ENCODE measurements at regions not wholly inside any gene's neighbourhood (a gene's known extent, or its start where the extent isn't known, plus 50 kb on each side); places are given as distances from the start of the nearest gene placed in this dataset.

DNA sequence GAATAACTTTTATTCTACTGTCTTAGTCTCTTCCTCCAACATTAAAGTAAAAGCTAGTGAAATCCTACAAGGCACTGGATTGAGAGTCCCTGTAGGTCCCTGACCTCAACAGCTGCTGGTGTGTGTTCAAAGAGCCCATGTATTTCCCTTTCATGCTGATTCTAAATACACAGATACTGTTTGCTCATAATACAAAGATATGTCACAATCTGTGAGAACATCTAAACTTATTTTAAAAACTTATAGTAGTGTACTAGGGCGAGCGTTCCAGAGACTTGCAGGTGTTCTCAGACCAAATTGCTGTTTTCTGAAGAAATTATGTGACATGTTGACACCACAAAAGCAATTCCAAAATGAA, 145.9 kb upstream of the LIPC start:
- Histone ChIP-seq H3K27me3 (no peaks in the 10 kb centered on the region), H3K4me1 (no peaks in the 10 kb centered on the region), H3K27ac (no peak overlapping the region), H3K36me3 (no peaks in the 10 kb centered on the region), H3K9me3 (no peaks in the 10 kb centered on the region), H3K4me3 (no peak overlapping the region)
- TF ChIP-seq POLR2AphosphoS5 (IDR thresholded peaks at IDR 0.05) (no peak), POLR2A (IDR thresholded peaks at IDR 0.05) (no peak), EP300 (IDR thresholded peaks at IDR 0.05) (no peak)
- TF ChIP-seq, protein P1, sequence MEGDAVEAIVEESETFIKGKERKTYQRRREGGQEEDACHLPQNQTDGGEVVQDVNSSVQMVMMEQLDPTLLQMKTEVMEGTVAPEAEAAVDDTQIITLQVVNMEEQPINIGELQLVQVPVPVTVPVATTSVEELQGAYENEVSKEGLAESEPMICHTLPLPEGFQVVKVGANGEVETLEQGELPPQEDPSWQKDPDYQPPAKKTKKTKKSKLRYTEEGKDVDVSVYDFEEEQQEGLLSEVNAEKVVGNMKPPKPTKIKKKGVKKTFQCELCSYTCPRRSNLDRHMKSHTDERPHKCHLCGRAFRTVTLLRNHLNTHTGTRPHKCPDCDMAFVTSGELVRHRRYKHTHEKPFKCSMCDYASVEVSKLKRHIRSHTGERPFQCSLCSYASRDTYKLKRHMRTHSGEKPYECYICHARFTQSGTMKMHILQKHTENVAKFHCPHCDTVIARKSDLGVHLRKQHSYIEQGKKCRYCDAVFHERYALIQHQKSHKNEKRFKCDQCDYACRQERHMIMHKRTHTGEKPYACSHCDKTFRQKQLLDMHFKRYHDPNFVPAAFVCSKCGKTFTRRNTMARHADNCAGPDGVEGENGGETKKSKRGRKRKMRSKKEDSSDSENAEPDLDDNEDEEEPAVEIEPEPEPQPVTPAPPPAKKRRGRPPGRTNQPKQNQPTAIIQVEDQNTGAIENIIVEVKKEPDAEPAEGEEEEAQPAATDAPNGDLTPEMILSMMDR (IDR thresholded peaks at IDR 0.05) = no peak
- DNase-seq = no peak
- 84 to 88% methylated on average over 2 of the region's 2 CpGs for WGBS, 2 donors
- intact Hi-C loops (cut with DNase I) = no loop called here

DNA sequence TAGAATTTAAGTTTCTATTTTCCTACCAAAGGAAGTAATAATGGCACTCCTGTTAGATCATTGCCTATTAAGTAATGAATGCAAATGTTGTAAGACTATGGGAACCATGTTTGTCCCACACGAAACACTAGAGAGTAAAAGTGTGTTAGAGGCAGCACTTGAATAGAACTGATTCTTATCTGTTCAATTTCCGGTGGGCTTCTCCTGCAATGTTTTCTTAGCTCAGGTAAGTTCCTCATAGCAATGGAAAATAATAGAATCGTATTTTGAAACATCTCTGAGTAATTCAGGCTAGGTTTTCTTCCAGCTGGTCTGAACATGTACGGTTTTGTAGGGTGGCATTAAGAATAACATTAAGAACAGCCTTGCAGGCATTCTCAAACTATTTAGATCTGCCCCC, 145.3 kb upstream of the LIPC start:
- 75 to 83% methylated on average over 4 of the region's 4 CpGs for whole genome bisulfite sequencing, 2 donors
- Histone ChIP-seq H3K36me3 (no peaks in the 10 kb centered on the region), H3K4me3 (no peak overlapping the region), H3K27me3 (no peaks in the 10 kb centered on the region), H3K4me1 (no peaks in the 10 kb centered on the region), H3K27ac (no peak overlapping the region), H3K9me3 (no peaks in the 10 kb centered on the region)
- TF ChIP-seq POLR2A (IDR thresholded peaks at IDR 0.05) (no peak), EP300 (IDR thresholded peaks at IDR 0.05) (no peak), POLR2AphosphoS5 (IDR thresholded peaks at IDR 0.05) (no peak)
- TF ChIP-seq, protein P1 (IDR thresholded peaks at IDR 0.05) = no peak
- no peak for DNase-seq
- intact Hi-C loops (cut with DNase I) = no loop called here

DNA sequence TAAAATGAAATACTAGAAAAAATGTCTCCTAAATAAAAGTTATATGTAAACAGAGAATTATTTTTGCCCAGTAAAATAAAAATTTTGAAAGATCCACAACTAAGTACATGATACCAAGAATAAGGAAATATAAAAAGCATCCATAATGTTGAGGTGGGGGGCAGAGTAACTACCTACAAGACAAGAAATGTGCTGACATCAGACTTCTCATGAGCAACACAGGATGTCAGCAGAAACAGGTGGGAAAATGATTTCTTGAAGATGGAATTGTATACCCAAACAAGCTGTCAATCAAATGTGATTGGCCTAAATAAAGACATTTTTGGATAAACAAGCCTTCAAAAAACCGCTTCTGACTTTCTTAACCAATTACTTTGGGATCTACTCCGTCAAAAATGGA, 143.9 kb upstream of the LIPC start:
- 95 to 96% methylated on average over 2 of the region's 2 CpGs for WGBS, 2 donors
- Histone ChIP-seq H3K4me1 (no peaks in the 10 kb centered on the region), H3K27ac (no peak overlapping the region), H3K9me3 (peaks cover 0 to 5% (median 1%) of the 10 kb centered on the region in 4 donors), H3K4me3 (no peak overlapping the region), H3K27me3 (no peaks in the 10 kb centered on the region), H3K36me3 (no peaks in the 10 kb centered on the region)
- no peak for DNase-seq
- intact Hi-C loops (cut with DNase I) = no loop called here
- no peak for TF ChIP-seq EP300 (IDR thresholded peaks at IDR 0.05)
- TF ChIP-seq, protein P1 (IDR thresholded peaks at IDR 0.05) = no peak
- no peak for TF ChIP-seq POLR2AphosphoS5 (IDR thresholded peaks at IDR 0.05)
- no peak for TF ChIP-seq POLR2A (IDR thresholded peaks at IDR 0.05)

DNA sequence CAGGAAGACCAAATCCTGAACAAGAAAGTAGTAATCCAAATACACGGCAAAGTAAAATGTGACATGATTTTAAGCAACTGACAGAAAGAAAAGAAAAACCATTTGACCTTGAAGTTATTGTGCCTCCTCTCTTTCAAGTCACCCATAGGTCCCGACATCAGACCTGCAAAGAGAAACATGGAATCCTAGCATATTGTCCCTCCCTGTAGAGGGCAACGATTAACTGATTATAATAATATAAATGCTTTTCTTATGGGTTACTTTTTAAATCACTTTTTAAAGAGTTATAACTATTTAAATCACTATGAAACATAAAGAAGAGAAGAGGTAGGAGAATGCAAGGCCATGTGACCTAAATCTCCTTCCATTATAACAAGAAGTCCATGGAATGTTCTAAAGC, 143.2 kb upstream of the LIPC start:
- Histone ChIP-seq H3K4me3 (no peak overlapping the region), H3K27me3 (no peaks in the 10 kb centered on the region), H3K9me3 (peaks cover 0 to 5% (median 1%) of the 10 kb centered on the region in 4 donors), H3K36me3 (no peaks in the 10 kb centered on the region), H3K27ac (no peak overlapping the region), H3K4me1 (no peaks in the 10 kb centered on the region)
- intact Hi-C loops (cut with DNase I) = no loop called here
- DNase-seq = no peak
- TF ChIP-seq POLR2A (IDR thresholded peaks at IDR 0.05) (no peak), POLR2AphosphoS5 (IDR thresholded peaks at IDR 0.05) (no peak), EP300 (IDR thresholded peaks at IDR 0.05) (no peak)
- TF ChIP-seq, protein P1 (IDR thresholded peaks at IDR 0.05) = no peak
- 88 to 94% methylated on average over 3 of the region's 3 CpGs for WGBS, 2 donors

DNA sequence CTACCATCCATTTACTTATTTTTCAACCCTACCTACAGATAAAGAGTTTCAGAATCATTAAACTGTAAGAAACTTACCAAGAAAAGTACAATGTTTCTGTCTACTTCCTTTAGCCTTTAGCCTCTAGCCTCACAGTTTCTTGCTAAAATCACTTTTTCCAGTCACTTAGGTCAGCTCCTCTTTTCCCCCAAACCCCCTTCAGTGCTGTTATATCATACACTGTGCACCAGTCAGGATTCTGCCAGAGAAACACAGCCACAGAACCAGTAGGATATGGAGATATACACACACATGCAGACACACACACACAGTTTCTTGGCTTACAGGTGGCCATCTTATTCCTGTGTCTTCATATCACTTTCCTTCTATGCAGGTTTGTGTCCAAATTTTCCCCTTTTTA, 139.9 kb upstream of the LIPC start:
- TF ChIP-seq POLR2A (IDR thresholded peaks at IDR 0.05) = no peak
- no peak for TF ChIP-seq POLR2AphosphoS5 (IDR thresholded peaks at IDR 0.05)
- TF ChIP-seq, protein P1 (IDR thresholded peaks at IDR 0.05) = no peak
- no peak overlapping the region for H3K27ac ChIP-seq
- H3K27me3 ChIP-seq = no peaks in the 10 kb centered on the region
- no peak for DNase-seq
- peaks cover 0 to 5% (median 1%) of the 10 kb centered on the region in 4 donors for H3K9me3 ChIP-seq
- no peaks in the 10 kb centered on the region for H3K4me1 ChIP-seq
- intact Hi-C loops (cut with DNase I) = no loop called here
- H3K36me3 ChIP-seq = no peaks in the 10 kb centered on the region
- H3K4me3 ChIP-seq = no peak overlapping the region
